ENCODE measurements at regions not wholly inside any gene's neighbourhood (a gene's known extent, or its start where the extent isn't known, plus 50 kb on each side); places are given as distances from the start of the nearest gene placed in this dataset.

- no peak overlapping the region for H3K4me3 ChIP-seq (ENCODE audit: low read depth, low read length)
- ChIA-PET CTCF (interaction anchor here (0.9 kb wide), 1 partner anchor 921 kb away, joined by 3 read pairs; no protein-coding TSS in a partner anchor), POLR2A (no interaction called here)
- no peak overlapping the region for H3K27ac ChIP-seq (ENCODE audit: extremely low read depth, low read depth, low read length)
- H3K9me3 ChIP-seq (ENCODE audit: control insufficient read depth, insufficient read depth, low read depth, low read length) = no peaks in the 10 kb centered on the region
- TF ChIP-seq ZNF18 (tag by site-specific recombination; IDR thresholded peaks at IDR 0.05) = no peak
- no peak for TF ChIP-seq ZNF555 (tag by site-specific recombination; conservative IDR thresholded peaks at IDR 0.05)
- TF ChIP-seq ZNF174 (tag by site-specific recombination; IDR thresholded peaks at IDR 0.05) = no peak
- TF ChIP-seq ZNF133 (tag by site-specific recombination; IDR thresholded peaks at IDR 0.05) = no peak
- no peak for TF ChIP-seq ZNF768 (tag by site-specific recombination; IDR thresholded peaks at IDR 0.05)
- TF ChIP-seq ZNF548 (tag by site-specific recombination; IDR thresholded peaks at IDR 0.05) = no peak
- no peak for TF ChIP-seq ZNF404 (tag by site-specific recombination; IDR thresholded peaks at IDR 0.05)
- no peak for TF ChIP-seq ZSCAN5A (tag by site-specific recombination; IDR thresholded peaks at IDR 0.05)
- TF ChIP-seq ZBTB44 (tag by site-specific recombination; IDR thresholded peaks at IDR 0.05) = no peak
- no peak for TF ChIP-seq ZNF311 (tag by site-specific recombination; IDR thresholded peaks at IDR 0.05; ENCODE audit: borderline replicate concordance)
- no peak for TF ChIP-seq ZNF600 (tag by site-specific recombination; IDR thresholded peaks at IDR 0.05)
- no peak for TF ChIP-seq SETDB1 (IDR thresholded peaks at IDR 0.05; ENCODE audit: insufficient read length, low read length)
- TF ChIP-seq ZNF664 (tag by site-specific recombination; IDR thresholded peaks at IDR 0.05) = no peak
- TF ChIP-seq ZNF610 (tag by site-specific recombination; IDR thresholded peaks at IDR 0.05; ENCODE audit: borderline replicate concordance) = no peak
- no peak for TF ChIP-seq ZNF10 (tag by site-specific recombination; IDR thresholded peaks at IDR 0.05)
- H3K4me1 ChIP-seq (ENCODE audit: control insufficient read depth, insufficient read depth, low read length) = no peaks in the 10 kb centered on the region
- H3K36me3 ChIP-seq (ENCODE audit: control insufficient read depth in 2 of 2, insufficient read depth in 1 of 2, low read length in 2 of 2) = no peaks in the 10 kb centered on the region
These were observed 497.0 kb downstream of the MAFB start for GRCh38 chr20:40192081-40192480.

- no peaks in the 10 kb centered on the region for H3K4me1 ChIP-seq (ENCODE audit: control insufficient read depth, insufficient read depth, low read length)
- TF ChIP-seq ZNF677 (tag by site-specific recombination; IDR thresholded peaks at IDR 0.05) (no peak), BCL6B (tag by site-specific recombination; IDR thresholded peaks at IDR 0.05) (no peak), ZNF133 (tag by site-specific recombination; IDR thresholded peaks at IDR 0.05) (no peak), ZNF335 (tag by site-specific recombination; conservative IDR thresholded peaks at IDR 0.05) (no peak), SALL2 (tag by site-specific recombination; IDR thresholded peaks at IDR 0.05; ENCODE audit: borderline replicate concordance) (no peak), ZNF645 (tag by site-specific recombination; IDR thresholded peaks at IDR 0.05) (no peak), ZNF580 (tag by site-specific recombination; IDR thresholded peaks at IDR 0.05) (no peak), ZNF548 (tag by site-specific recombination; IDR thresholded peaks at IDR 0.05) (no peak), ZIC2 (tag by site-specific recombination; IDR thresholded peaks at IDR 0.05) (no peak)
- no peak overlapping the region for H3K4me3 ChIP-seq (ENCODE audit: low read depth, low read length)
- H3K36me3 ChIP-seq (ENCODE audit: control insufficient read depth in 2 of 2, insufficient read depth in 1 of 2, low read length in 2 of 2) = no peaks in the 10 kb centered on the region
- no peak overlapping the region for H3K27ac ChIP-seq (ENCODE audit: extremely low read depth, low read depth, low read length)
- no peaks in the 10 kb centered on the region for H3K9me3 ChIP-seq (ENCODE audit: control insufficient read depth, insufficient read depth, low read depth, low read length)
- ChIA-PET POLR2A (no interaction called here), CTCF (interaction anchor here (0.9 kb wide), 1 partner anchor 920 kb away, joined by 3 read pairs; no protein-coding TSS in a partner anchor)
These were observed 497.5 kb downstream of the MAFB start for GRCh38 chr20:40191573-40191972.

Measured in HEK293 (cell line).